ENCODE measurements at regions not wholly inside any gene's neighbourhood (a gene's known extent, or its start where the extent isn't known, plus 50 kb on each side); places are given as distances from the start of the nearest gene placed in this dataset.

- Mint-ChIP-seq H3K27me3 (ENCODE audit: insufficient read depth) (no peaks in the 10 kb centered on the region), H3K4me3 (no peak overlapping the region), H3K36me3 (ENCODE audit: low read depth) (peaks cover 54% of the 10 kb centered on the region), H3K27ac (peak overlapping the region; percentile 7), H3K9me3 (peaks cover 16% of the 10 kb centered on the region), H3K4me1 (no peaks in the 10 kb centered on the region)
- Histone ChIP-seq H3K9ac (ENCODE audit: extremely low read depth, low read length, poor library complexity, severe bottlenecking) (no peak overlapping the region), H3K27ac (ENCODE audit: low read depth, low read length) (peak overlapping the region; percentile 38), H3K9me3 (ENCODE audit: control insufficient read depth, low read length) (peaks cover 11% of the 10 kb centered on the region), H3K36me3 (ENCODE audit: control insufficient read depth, insufficient read depth, low read length) (peaks cover 32% of the 10 kb centered on the region), H3K4me1 (ENCODE audit: control insufficient read depth, insufficient read depth, low read length) (no peaks in the 10 kb centered on the region), H3K4me3 (ENCODE audit: low read length) (no peak overlapping the region), H3K27me3 (ENCODE audit: control insufficient read depth, insufficient read depth, low read length, poor library complexity, severe bottlenecking) (no peaks in the 10 kb centered on the region)
- no peak for DNase-seq
- no peak for TF ChIP-seq CTCF (conservative IDR thresholded peaks at IDR 0.05)
- WGBS, 2 experiments (ENCODE audit: insufficient coverage in 1 of 2, insufficient read length in 1 of 2) = 90 to 95% methylated on average over 6 to 9 of the region's 9 CpGs
Observed at GRCh38 chr12:124478416-124478815, 89.0 kb downstream of the NCOR2 start.

GRCh38 chr12:124477107-124477915 lies 90.1 kb downstream of the NCOR2 start:
- H3K9me3 ChIP-seq (ENCODE audit: control insufficient read depth, low read length) = peaks cover 21% of the 10 kb centered on the region
- H3K4me3 Mint-ChIP-seq = no peak overlapping the region
- H3K9me3 Mint-ChIP-seq = peaks cover 27% of the 10 kb centered on the region
- H3K9ac ChIP-seq (ENCODE audit: extremely low read depth, low read length, poor library complexity, severe bottlenecking) = no peak overlapping the region
- no peak for DNase-seq
- WGBS, 2 experiments (ENCODE audit: insufficient coverage in 1 of 2, insufficient read length in 1 of 2) = 94 to 97% methylated on average over 9 to 15 of the region's 15 CpGs
- H3K27ac ChIP-seq (ENCODE audit: low read depth, low read length) = no peak overlapping the region
- no peaks in the 10 kb centered on the region for H3K27me3 ChIP-seq (ENCODE audit: control insufficient read depth, insufficient read depth, low read length, poor library complexity, severe bottlenecking)
- TF ChIP-seq CTCF (conservative IDR thresholded peaks at IDR 0.05) = no peak
- H3K36me3 ChIP-seq (ENCODE audit: control insufficient read depth, insufficient read depth, low read length) = peaks cover 42% of the 10 kb centered on the region
- H3K27me3 Mint-ChIP-seq (ENCODE audit: insufficient read depth) = no peaks in the 10 kb centered on the region
- no peak overlapping the region for H3K27ac Mint-ChIP-seq
- H3K4me3 ChIP-seq (ENCODE audit: low read length) = no peak overlapping the region
- H3K36me3 Mint-ChIP-seq (ENCODE audit: low read depth) = peaks cover 66% of the 10 kb centered on the region
- H3K4me1 ChIP-seq (ENCODE audit: control insufficient read depth, insufficient read depth, low read length) = no peaks in the 10 kb centered on the region
- H3K4me1 Mint-ChIP-seq = no peaks in the 10 kb centered on the region

DNA sequence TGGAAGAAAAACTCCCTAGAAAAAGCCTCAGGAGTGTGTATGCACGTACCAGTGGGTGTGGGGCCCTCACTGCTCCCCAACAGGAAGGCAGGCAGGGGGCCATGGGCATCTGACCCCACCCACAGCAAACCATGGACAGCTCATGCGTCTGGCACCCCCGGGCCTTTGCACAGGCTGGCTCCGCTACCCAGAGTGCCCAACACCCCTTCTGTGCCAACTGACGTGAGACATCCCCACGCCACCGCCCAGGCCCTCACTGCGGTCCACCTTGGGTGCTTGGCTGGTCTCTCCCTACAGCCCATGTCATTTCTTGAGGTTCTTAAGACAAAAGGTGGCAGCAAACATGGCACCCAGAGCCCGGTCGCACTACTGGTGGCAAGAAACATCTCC lies 91.4 kb downstream of the NCOR2 start:
- no peak overlapping the region for H3K4me3 Mint-ChIP-seq
- TF ChIP-seq CTCF (conservative IDR thresholded peaks at IDR 0.05) = no peak
- H3K4me1 Mint-ChIP-seq = no peaks in the 10 kb centered on the region
- Histone ChIP-seq H3K27me3 (ENCODE audit: control insufficient read depth, insufficient read depth, low read length, poor library complexity, severe bottlenecking) (no peaks in the 10 kb centered on the region), H3K4me3 (ENCODE audit: low read length) (no peak overlapping the region), H3K36me3 (ENCODE audit: control insufficient read depth, insufficient read depth, low read length) (peaks cover 54% of the 10 kb centered on the region), H3K4me1 (ENCODE audit: control insufficient read depth, insufficient read depth, low read length) (no peaks in the 10 kb centered on the region), H3K9ac (ENCODE audit: extremely low read depth, low read length, poor library complexity, severe bottlenecking) (no peak overlapping the region), H3K27ac (ENCODE audit: low read depth, low read length) (no peak overlapping the region), H3K9me3 (ENCODE audit: control insufficient read depth, low read length) (peaks cover 22% of the 10 kb centered on the region)
- no peak for DNase-seq
- H3K27me3 Mint-ChIP-seq (ENCODE audit: insufficient read depth) = no peaks in the 10 kb centered on the region
- no peak overlapping the region for H3K27ac Mint-ChIP-seq
- peaks cover 29% of the 10 kb centered on the region for H3K9me3 Mint-ChIP-seq
- H3K36me3 Mint-ChIP-seq (ENCODE audit: low read depth) = peaks cover 71% of the 10 kb centered on the region
- WGBS, 2 experiments (ENCODE audit: insufficient coverage in 1 of 2, insufficient read length in 1 of 2) = 94% methylated on average over 2 to 10 of the region's 10 CpGs

Measured in endodermal cell (in vitro differentiated cells).